Umbilical cord (tissue), 1 donor: ENCODE measurements at regions not wholly inside any gene's neighbourhood (a gene's known extent, or its start where the extent isn't known, plus 50 kb on each side); places are given as distances from the start of the nearest gene placed in this dataset.

Experiments
- DNase-seq: peaks from one replicate; pipeline ENCODE4 v3.0.0-alpha.2; 2015; ENCODE audit warnings: low spot score

GRCh38 chr12:30437616-30438015, 258.1 kb downstream of the IPO8 start:
- no peak for DNase-seq

- DNase-seq, result no peak
Measured at GRCh38 chr12:30437044-30437443, 258.6 kb downstream of the IPO8 start.

- DNase-seq, result no peak
Measured at GRCh38 chr12:30428098-30428497, 267.6 kb downstream of the IPO8 start.

- no peak for DNase-seq
Measured at GRCh38 chr12:30427555-30427954, 268.1 kb downstream of the IPO8 start.

- DNase-seq, result no peak
Measured at GRCh38 chr12:30425445-30425844, 270.2 kb downstream of the IPO8 start.

GRCh38 chr12:30423330-30423729, 272.3 kb downstream of the IPO8 start:
- no peak for DNase-seq

- no peak for DNase-seq
Measured at GRCh38 chr12:30422844-30423243, 272.8 kb downstream of the IPO8 start.

GRCh38 chr12:30420561-30420960, 275.1 kb downstream of the IPO8 start:
- DNase-seq, result no peak

GRCh38 chr12:30417697-30418231, 277.9 kb downstream of the IPO8 start:
- DNase-seq, result no peak

- DNase-seq, result no peak
Measured at GRCh38 chr12:30416631-30417030, 279.0 kb downstream of the IPO8 start.

- no peak for DNase-seq
Measured at GRCh38 chr12:30415777-30416176, 279.9 kb downstream of the IPO8 start.

- no peak for DNase-seq
Measured at GRCh38 chr12:30414507-30414906, 281.2 kb downstream of the IPO8 start.

GRCh38 chr12:30400349-30400748, 295.3 kb downstream of the IPO8 start:
- no peak for DNase-seq

GRCh38 chr12:30399859-30400258, 295.8 kb downstream of the IPO8 start:
- DNase-seq, result no peak

- no peak for DNase-seq
Measured at GRCh38 chr12:30396576-30396975, 299.1 kb downstream of the IPO8 start.

- DNase-seq, result no peak
Measured at GRCh38 chr12:30395190-30395589, 300.5 kb downstream of the IPO8 start.

GRCh38 chr12:30391766-30392366, 303.8 kb downstream of the IPO8 start:
- no peak for DNase-seq

GRCh38 chr12:30385706-30386105, 310.0 kb downstream of the IPO8 start:
- no peak for DNase-seq

GRCh38 chr12:30384976-30385375, 310.7 kb downstream of the IPO8 start:
- no peak for DNase-seq

- DNase-seq, result no peak
Measured at GRCh38 chr12:30378307-30378706, 317.4 kb downstream of the IPO8 start.

GRCh38 chr12:30364822-30365221, 330.8 kb downstream of the IPO8 start:
- no peak for DNase-seq

- no peak for DNase-seq
Measured at GRCh38 chr12:30361145-30361544, 334.5 kb downstream of the IPO8 start.

- DNase-seq, result no peak
Measured at GRCh38 chr12:30358671-30359070, 337.0 kb downstream of the IPO8 start.
